GM06990 (cell line): ENCODE measurements at regions not wholly inside any gene's neighbourhood (a gene's known extent, or its start where the extent isn't known, plus 50 kb on each side); places are given as distances from the start of the nearest gene placed in this dataset.
"Not testable (repeated sequence)": the region's sequence is repeated elsewhere in the genome, so short reads cannot be mapped to it uniquely, and the experiment has no call there.

Experiments
- DNase-seq: peaks from one replicate; pipeline ENCODE4 v3.0.0-alpha.2; 2011; ENCODE audit not compliant: insufficient read length; ENCODE audit errors: extremely low read depth
- H3K27me3 ChIP-seq: replicated peaks from 2 replicates; pipeline ENCODE4 v1.6.0; 2011; ENCODE audit warnings: low read length; ENCODE audit not compliant: control insufficient read depth, insufficient read depth
- H3K36me3 ChIP-seq: 2 replicates; pipeline ENCODE4 v1.5.1; 2011; ENCODE audit warnings: low read length; ENCODE audit not compliant: control insufficient read depth, insufficient read depth
- H3K4me3 ChIP-seq: replicated peaks from 2 replicates; pipeline ENCODE4 v1.5.1; 2011; ENCODE audit warnings: low read depth, mild to moderate bottlenecking, control low read depth, low read length

DNA sequence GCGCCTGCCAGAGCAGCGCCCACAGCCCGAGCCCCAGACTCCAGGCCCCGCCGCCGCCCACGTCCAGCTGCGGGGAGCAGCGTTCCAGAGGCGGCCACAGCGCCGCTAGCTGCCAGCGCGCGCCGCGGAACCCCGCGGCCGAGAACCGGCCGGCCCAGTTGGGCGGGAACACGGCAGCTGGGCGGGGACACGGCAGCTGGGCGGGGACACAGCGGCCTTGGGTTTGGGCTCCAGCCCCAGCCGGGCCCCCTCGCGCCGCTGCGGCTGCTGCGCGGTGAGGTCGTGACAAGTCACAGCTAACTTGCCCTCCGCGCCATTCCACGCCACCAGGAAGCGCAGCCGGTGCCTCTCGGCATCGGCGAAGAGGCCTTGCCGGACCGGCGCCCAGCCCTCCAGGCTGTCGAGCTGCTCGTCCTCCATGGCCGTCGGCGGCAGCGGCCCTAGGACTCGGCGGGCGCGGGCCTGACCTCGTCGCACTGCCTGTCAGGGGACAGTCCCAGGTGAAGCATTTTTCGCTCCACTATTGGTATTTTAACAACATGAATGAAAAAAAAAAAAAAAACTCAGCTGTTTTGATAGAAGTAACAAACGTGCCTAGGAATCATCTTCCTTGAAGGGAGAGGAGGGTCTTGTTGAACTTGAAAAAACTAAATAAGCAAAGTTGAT is 56.6 kb upstream of the GOLGA8N start:
- DNase-seq, H3K27me3 ChIP-seq, H3K36me3 ChIP-seq: not testable (repeated sequence)
- peak overlapping the region; percentile 45 for H3K4me3 ChIP-seq

- DNase-seq, H3K4me3 ChIP-seq, H3K27me3 ChIP-seq, H3K36me3 ChIP-seq: not testable (repeated sequence)
Measured at GRCh38 chr15:32536057-32536493, 57.2 kb upstream of the GOLGA8N start.

- H3K4me3 ChIP-seq, H3K27me3 ChIP-seq, DNase-seq, H3K36me3 ChIP-seq: not testable (repeated sequence)
Measured at GRCh38 chr15:32535150-32535898, 57.9 kb upstream of the GOLGA8N start.

DNA sequence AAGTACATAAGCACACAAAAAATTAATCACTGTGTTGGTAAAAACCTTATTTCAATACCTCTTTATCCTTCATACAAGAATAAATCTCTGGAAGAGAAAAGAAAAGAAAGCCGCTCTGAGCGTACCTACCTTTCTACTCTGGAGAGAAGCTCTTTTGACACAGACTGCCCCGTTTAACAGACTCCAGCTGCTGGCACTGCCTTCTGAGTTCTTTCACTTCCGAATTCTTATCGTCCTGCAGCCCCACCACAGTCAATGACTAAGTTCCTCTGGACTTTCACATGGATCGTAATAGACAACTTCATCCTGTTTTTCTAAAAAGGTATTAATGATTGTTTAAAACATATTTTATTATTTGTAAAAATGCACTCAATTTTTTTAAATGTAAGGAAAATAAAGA is 67.5 kb upstream of the GOLGA8O start:
- H3K4me3 ChIP-seq, H3K27me3 ChIP-seq, H3K36me3 ChIP-seq, DNase-seq: not testable (repeated sequence)

- not testable (repeated sequence) for H3K36me3 ChIP-seq, DNase-seq, H3K27me3 ChIP-seq, H3K4me3 ChIP-seq
Measured at GRCh38 chr15:32522421-32522820, 67.0 kb upstream of the GOLGA8O start.

- H3K36me3 ChIP-seq, DNase-seq, H3K27me3 ChIP-seq, H3K4me3 ChIP-seq: not testable (repeated sequence)
Measured at GRCh38 chr15:32518976-32519375, 63.5 kb upstream of the GOLGA8O start.

GRCh38 chr15:32518013-32518412 is 62.6 kb upstream of the GOLGA8O start:
- not testable (repeated sequence) for H3K4me3 ChIP-seq, DNase-seq, H3K27me3 ChIP-seq, H3K36me3 ChIP-seq

DNA sequence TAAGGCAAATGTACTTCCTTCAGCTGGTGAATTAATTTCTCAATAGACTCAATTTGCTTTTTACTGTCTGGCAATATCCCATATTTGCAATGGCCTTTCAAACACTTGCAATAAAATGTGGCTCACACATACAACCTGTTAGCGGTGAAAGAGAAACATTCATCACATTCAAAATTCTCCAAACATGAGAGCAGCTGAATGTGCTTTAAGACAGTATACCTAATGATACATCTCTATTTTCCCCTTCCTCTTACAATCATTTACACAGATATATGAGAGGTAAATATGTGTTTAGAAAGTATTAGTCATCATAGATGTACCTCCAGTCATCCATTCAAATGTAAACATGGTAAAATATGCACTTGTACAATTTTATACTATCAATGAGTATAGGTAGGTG is 61.5 kb upstream of the GOLGA8O start:
- not testable (repeated sequence) for H3K36me3 ChIP-seq, H3K27me3 ChIP-seq, H3K4me3 ChIP-seq, DNase-seq

DNA sequence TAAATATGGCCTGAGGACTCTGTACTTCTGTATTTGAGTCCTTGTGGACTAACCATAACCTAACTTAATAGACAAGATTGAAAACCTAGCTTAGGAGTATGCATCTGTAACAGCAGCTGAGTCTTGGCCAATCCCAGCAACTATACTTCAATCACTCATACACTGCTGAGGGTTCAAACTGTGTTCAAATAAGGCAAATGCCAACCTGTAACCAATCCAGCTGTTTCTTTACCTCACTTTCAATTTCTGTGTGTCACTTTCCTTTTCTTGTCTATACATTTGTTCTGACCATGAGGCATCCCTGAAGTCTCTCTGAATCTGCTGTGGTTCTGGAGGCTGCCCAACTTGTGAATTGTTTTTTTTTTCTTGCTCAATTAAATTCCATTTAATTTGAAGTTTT is 57.9 kb upstream of the GOLGA8O start:
- not testable (repeated sequence) for H3K4me3 ChIP-seq, H3K36me3 ChIP-seq, H3K27me3 ChIP-seq, DNase-seq

DNA sequence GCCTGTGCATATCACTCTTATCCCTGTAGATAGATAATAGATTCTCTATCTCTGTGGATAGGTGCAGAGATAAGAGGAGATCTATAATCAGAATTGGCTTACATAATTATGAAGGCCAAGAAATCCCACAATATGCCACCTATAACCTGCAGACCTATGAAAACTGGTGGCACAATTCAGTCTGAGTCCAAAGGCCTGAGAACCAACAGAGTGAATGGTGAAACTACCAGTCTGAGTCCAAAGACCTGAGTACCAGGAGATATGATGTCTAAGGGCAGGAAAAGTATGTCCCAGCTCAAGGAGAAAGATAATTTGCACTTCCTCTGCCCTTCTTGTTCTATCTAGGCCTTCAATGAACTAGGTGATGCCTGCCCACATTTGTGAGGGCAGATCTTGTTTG is 54.6 kb upstream of the GOLGA8O start:
- H3K36me3 ChIP-seq, H3K27me3 ChIP-seq, DNase-seq, H3K4me3 ChIP-seq: not testable (repeated sequence)

GRCh38 chr15:32508081-32508480 is 52.6 kb upstream of the GOLGA8O start:
- not testable (repeated sequence) for H3K4me3 ChIP-seq

DNA sequence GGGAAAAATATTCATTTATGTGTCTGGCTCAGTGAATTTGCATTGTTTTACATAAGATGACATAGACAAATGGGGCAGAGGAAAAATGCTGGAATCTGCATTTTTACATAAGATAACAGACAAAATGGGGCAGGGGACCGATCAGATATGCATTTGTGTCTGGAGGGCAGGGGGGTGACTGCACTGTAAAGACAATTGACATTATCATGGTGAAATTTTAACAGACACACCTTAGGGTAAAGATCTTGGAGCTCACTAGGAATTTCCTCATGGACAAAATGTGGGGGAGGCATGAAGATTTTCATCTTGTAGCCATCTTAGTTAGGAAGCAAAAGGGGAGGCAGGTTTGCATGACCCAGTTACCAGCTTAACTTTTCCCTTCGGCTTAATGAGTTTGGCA is 51.4 kb upstream of the GOLGA8O start:
- not testable (repeated sequence) for H3K4me3 ChIP-seq, H3K36me3 ChIP-seq, DNase-seq, H3K27me3 ChIP-seq

More at GRCh38 chr15:32508081-32508480, 52.6 kb upstream of the GOLGA8O start:
- not testable (repeated sequence) for DNase-seq, H3K27me3 ChIP-seq, H3K36me3 ChIP-seq

DNA sequence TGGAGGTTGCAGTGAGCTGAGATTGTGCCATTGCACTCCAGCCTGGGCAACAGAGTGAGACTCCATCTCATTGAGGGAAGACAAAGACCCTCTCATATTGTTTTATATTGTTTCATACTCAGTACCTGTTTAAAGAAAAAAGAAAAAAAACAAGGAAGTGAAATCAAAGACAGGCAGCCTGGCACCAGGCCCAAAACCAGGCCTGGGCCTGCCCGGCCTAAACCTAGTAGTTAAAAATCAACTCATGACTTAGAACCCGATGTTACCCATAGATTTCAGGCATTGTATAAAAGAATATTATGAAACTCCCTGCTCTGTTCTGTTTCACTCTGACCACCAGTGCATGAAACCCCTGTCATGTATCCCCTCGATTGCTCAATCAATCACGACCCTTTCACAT is 50.2 kb upstream of the GOLGA8O start:
- not testable (repeated sequence) for H3K27me3 ChIP-seq, H3K4me3 ChIP-seq, DNase-seq, H3K36me3 ChIP-seq
